GM12878 (cell line): ENCODE measurements at regions not wholly inside any gene's neighbourhood (a gene's known extent, or its start where the extent isn't known, plus 50 kb on each side); places are given as distances from the start of the nearest gene placed in this dataset.

Source experiments
- EP300 ChIP-seq, 2 experiments: fragments of 150-350 bp in 1 of 2; IDR thresholded peaks; 2 replicates each; pipeline ENCODE4 v1.6.1; 2011 to 2012; ENCODE audit warnings: low read depth in 2 of 2, low read length in 2 of 2, borderline replicate concordance in 1 of 2, improper control_type of control experiment in 1 of 2, inconsistent platforms in 1 of 2; ENCODE audit not compliant: control insufficient read depth in 1 of 2
- IKZF1 ChIP-seq: fragments of 450-650 bp; conservative IDR thresholded peaks from 2 replicates; pipeline ENCODE4 v1.6.1; 2017; ENCODE audit warnings: antibody characterized with exemption, mild to moderate bottlenecking
- POLR2A ChIP-seq: IDR thresholded peaks from 2 replicates; pipeline ENCODE4 v1.6.1; 2011; ENCODE audit warnings: low read depth, mild to moderate bottlenecking, low read length
- RAD21 ChIP-seq: IDR thresholded peaks from 2 replicates; pipeline ENCODE4 v1.6.1; 2011; ENCODE audit warnings: mild to moderate bottlenecking, low read depth, low read length, moderate library complexity; ENCODE audit not compliant: insufficient read depth
- TF ChIP-seq, protein P1 (sequence below): fragments of 450-650 bp; formaldehyde crosslinking; IDR thresholded peaks from 2 replicates; pipeline ENCODE4 v1.4.0; 2022; ENCODE audit warnings: mild to moderate bottlenecking, moderate library complexity
- TF ChIP-seq, protein P2 (sequence below): IDR thresholded peaks from 2 replicates; pipeline ENCODE4 v1.6.1; 2012; ENCODE audit warnings: low read depth, low read length, improper control_type of control experiment

GRCh38 chr2:198701481-198701880 lies 756.3 kb downstream of the SATB2 start:
- TF ChIP-seq, protein P1, sequence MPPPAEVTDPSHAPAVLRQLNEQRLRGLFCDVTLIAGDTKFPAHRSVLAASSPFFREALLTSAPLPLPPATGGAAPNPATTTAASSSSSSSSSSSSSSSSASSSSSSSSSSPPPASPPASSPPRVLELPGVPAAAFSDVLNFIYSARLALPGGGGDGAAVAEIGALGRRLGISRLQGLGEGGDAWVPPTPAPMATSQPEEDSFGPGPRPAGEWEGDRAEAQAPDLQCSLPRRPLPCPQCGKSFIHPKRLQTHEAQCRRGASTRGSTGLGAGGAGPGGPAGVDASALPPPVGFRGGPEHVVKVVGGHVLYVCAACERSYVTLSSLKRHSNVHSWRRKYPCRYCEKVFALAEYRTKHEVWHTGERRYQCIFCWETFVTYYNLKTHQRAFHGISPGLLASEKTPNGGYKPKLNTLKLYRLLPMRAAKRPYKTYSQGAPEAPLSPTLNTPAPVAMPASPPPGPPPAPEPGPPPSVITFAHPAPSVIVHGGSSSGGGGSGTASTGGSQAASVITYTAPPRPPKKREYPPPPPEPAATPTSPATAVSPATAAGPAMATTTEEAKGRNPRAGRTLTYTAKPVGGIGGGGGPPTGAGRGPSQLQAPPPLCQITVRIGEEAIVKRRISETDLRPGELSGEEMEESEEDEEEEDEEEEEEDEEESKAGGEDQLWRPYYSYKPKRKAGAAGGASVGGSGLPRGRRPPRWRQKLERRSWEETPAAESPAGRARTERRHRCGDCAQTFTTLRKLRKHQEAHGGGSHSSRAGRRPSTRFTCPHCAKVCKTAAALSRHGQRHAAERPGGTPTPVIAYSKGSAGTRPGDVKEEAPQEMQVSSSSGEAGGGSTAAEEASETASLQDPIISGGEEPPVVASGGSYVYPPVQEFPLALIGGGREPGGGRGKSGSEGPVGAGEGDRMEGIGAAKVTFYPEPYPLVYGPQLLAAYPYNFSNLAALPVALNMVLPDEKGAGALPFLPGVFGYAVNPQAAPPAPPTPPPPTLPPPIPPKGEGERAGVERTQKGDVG (CRISPR knock-in tag): no peak
- TF ChIP-seq, protein P2, sequence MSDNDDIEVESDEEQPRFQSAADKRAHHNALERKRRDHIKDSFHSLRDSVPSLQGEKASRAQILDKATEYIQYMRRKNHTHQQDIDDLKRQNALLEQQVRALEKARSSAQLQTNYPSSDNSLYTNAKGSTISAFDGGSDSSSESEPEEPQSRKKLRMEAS: no peak
- TF ChIP-seq EP300 (IDR thresholded peaks at IDR 0.05; ENCODE audit: borderline replicate concordance in 1 of 2, control insufficient read depth in 1 of 2, low read depth in 2 of 2, low read length in 2 of 2) (no peak), POLR2A (no peak), RAD21 (no peak), IKZF1 (no peak)
